ENCODE measurements at regions not wholly inside any gene's neighbourhood (a gene's known extent, or its start where the extent isn't known, plus 50 kb on each side); places are given as distances from the start of the nearest gene placed in this dataset.

DNA sequence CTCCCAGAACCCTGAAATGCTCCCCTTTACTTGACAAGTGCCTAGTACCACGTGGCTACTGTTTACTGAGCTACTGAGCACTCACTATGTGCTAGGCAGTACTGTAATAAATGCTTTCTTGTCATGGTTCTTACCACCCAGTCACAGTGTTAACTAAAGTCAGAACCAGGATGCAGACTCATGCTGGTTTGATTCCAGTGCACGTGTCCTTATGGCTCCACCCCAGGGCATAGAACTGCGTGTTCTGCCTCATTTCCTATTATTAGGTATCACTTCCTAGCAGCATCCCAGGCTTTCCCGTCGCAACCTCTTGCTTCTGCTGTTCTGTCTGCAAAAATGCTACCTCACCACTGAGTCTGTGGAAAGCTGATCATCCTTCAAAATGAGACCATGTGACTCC, 71.7 kb upstream of the DOCK1 start:
- Mint-ChIP-seq H3K9me3 (peaks cover 4% of the 10 kb centered on the region), H3K4me1 (no peaks in the 10 kb centered on the region), H3K4me3 (no peak overlapping the region), H3K36me3 (no peaks in the 10 kb centered on the region), H3K27ac (no peak overlapping the region)
- ATAC-seq (no peak), DNase-seq (ENCODE audit: low spot score in 2 of 2) (no peak)

DNA sequence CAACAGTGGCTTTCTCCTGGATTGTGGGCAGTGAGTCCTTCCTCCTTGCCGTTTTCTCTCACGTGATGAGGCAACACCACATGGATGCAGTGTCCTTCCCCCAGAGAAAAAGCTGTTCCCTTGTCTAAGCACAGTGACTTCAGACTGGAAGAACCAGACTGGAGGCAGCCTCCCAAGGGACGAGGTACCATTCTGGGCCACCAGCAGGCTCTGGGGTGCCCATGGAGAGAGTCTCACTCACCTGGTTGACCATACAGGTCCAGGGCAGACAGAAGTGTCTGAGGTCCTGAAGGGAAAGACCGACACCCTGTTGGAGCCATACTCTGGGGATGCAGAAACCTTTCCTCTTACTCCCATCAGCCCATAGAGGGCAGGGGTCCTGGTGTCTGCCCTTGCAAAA, 69.2 kb upstream of the DOCK1 start:
- Mint-ChIP-seq H3K27ac (no peak overlapping the region), H3K9me3 (no peaks in the 10 kb centered on the region), H3K4me3 (no peak overlapping the region), H3K4me1 (no peaks in the 10 kb centered on the region), H3K36me3 (no peaks in the 10 kb centered on the region)
- no peak for ATAC-seq
- DNase-seq (ENCODE audit: low spot score in 2 of 2) = no peak

- H3K27ac Mint-ChIP-seq = no peak overlapping the region
Observed at GRCh38 chr10:126838316-126838715, 66.9 kb upstream of the DOCK1 start.

GRCh38 chr10:126839094-126839761, 66.0 kb upstream of the DOCK1 start:
- Mint-ChIP-seq H3K4me3 (no peak overlapping the region), H3K4me1 (no peaks in the 10 kb centered on the region), H3K9me3 (no peaks in the 10 kb centered on the region), H3K36me3 (no peaks in the 10 kb centered on the region), H3K27ac (no peak overlapping the region)
- ATAC-seq (no peak), DNase-seq (ENCODE audit: low spot score in 2 of 2) (no peak)

More at GRCh38 chr10:126838316-126838715, 66.9 kb upstream of the DOCK1 start:
- H3K4me3 Mint-ChIP-seq = no peak overlapping the region
- no peaks in the 10 kb centered on the region for H3K4me1 Mint-ChIP-seq
- ATAC-seq (no peak), DNase-seq (ENCODE audit: low spot score in 2 of 2) (no peak)
- no peaks in the 10 kb centered on the region for H3K36me3 Mint-ChIP-seq
- no peaks in the 10 kb centered on the region for H3K9me3 Mint-ChIP-seq

DNA sequence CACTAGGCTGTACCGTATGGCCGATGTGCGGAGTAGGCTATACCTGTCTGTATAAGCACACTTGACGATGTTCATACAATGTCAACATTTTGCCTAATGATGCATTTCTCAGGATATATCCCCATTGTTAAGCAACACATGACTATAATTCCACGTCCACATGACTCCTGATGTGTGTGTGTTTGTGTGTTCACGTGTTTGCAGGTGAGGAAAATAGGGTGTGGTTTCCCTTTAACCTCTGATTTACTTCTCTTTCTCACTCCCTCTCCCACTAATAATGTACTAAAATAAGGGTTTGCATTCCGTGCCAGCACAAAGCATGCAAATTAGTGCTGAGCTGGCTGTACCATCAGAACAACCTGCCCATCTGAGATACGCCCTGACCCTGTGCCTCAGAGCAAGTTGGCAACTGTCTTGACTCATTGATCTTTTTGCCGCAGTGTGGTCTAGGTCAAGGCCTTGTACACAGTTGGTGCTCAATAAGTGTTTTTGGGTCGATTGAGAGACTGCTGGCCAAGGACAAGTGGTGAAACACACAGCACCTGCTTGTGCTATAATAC, 64.6 kb upstream of the DOCK1 start:
- H3K27ac Mint-ChIP-seq = no peak overlapping the region
- H3K4me3 Mint-ChIP-seq = no peak overlapping the region
- H3K9me3 Mint-ChIP-seq = no peaks in the 10 kb centered on the region
- H3K4me1 Mint-ChIP-seq = peaks cover 4% of the 10 kb centered on the region
- ATAC-seq (no peak), DNase-seq (ENCODE audit: low spot score in 2 of 2) (no peak)
- H3K36me3 Mint-ChIP-seq = no peaks in the 10 kb centered on the region

DNA sequence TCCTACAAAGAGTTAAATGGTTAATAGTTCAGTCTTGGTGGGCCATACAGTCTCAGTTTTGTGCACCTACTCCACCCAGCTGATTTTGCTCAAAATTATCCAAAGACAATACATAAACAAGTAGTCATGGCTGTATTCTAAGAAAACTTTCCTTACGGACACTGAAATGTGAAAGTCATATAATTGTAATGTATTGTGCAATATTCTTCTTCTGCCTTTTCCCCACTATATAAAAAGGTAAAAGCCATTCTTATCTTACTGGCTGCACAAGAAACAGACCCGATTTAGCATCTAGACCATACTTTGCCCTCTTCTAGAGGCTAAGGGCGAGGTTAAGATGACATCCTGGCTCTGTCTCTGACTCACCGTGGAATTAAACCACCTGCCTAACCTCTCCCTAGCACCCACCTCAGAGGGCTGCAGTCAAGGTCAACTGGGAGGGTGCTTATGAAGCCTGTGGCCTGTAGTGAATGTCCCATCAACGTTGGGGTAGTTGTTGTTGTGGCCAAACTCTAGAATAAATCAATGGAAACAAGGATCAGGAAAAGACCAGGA, 63.8 kb upstream of the DOCK1 start:
- peaks cover 4% of the 10 kb centered on the region for H3K4me1 Mint-ChIP-seq
- H3K36me3 Mint-ChIP-seq = no peaks in the 10 kb centered on the region
- no peak overlapping the region for H3K4me3 Mint-ChIP-seq
- DNase-seq (ENCODE audit: low spot score in 2 of 2) (no peak), ATAC-seq (no peak)
- H3K9me3 Mint-ChIP-seq = no peaks in the 10 kb centered on the region
- H3K27ac Mint-ChIP-seq = no peak overlapping the region

- Mint-ChIP-seq H3K4me3 (no peak overlapping the region), H3K27ac (no peak overlapping the region), H3K36me3 (no peaks in the 10 kb centered on the region), H3K9me3 (no peaks in the 10 kb centered on the region), H3K4me1 (peaks cover 4% of the 10 kb centered on the region)
- no peak for ATAC-seq
- DNase-seq (ENCODE audit: low spot score in 2 of 2) = no peak
Observed at GRCh38 chr10:126842356-126842755, 62.9 kb upstream of the DOCK1 start.

DNA sequence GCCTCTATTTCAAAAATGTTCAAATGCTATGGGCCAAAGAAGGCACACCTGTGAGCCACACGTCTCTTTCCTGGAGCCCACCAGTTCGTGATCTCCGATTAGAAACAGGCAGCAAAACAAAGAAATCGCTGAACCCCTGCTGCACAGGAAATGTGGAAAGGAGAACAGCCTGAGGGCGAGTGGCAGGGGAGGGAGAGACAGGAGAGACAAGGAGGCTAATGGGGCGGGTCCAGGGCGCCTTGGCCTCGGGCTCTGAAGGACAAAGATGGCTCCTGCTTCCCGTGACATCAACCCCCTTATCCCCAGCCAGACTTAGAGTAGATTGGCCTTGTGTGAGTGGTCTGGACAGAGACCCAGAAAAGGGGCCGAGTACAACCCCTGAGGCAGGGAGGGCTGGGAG, 62.4 kb upstream of the DOCK1 start:
- no peak for DNase-seq (ENCODE audit: low spot score in 2 of 2)
- Mint-ChIP-seq H3K4me3 (no peak overlapping the region), H3K27ac (no peak overlapping the region), H3K4me1 (peaks cover 4% of the 10 kb centered on the region), H3K9me3 (no peaks in the 10 kb centered on the region), H3K36me3 (no peaks in the 10 kb centered on the region)
- ATAC-seq = no peak

- Mint-ChIP-seq H3K27ac (no peak overlapping the region), H3K9me3 (no peaks in the 10 kb centered on the region), H3K36me3 (no peaks in the 10 kb centered on the region), H3K4me3 (no peak overlapping the region), H3K4me1 (peaks cover 4% of the 10 kb centered on the region)
- DNase-seq (ENCODE audit: low spot score in 2 of 2) (no peak), ATAC-seq (no peak)
Observed at GRCh38 chr10:126843299-126843934, 61.8 kb upstream of the DOCK1 start.

DNA sequence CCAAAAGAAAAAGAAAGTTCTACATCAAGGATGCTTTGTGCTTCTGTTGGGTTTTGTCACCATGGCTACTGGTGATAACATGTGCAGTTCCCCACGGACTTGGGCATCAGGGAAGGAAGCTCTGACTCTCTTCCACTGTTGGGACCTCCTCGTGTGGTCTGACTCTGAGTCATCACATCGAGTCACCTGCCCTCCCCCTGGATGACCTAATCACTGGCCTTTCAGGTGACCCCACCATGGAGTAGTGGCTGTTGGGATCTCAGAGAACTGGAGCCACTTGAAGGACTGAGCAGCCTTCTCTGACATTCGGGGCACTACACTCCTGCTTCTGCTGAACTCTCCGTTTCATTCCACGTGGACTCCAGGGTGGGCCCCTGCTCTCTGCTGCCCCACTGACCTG, 60.8 kb upstream of the DOCK1 start:
- Mint-ChIP-seq H3K4me3 (no peak overlapping the region), H3K9me3 (no peaks in the 10 kb centered on the region), H3K27ac (no peak overlapping the region), H3K4me1 (peaks cover 4% of the 10 kb centered on the region), H3K36me3 (no peaks in the 10 kb centered on the region)
- ATAC-seq = no peak
- DNase-seq (ENCODE audit: low spot score in 2 of 2) = no peak

DNA sequence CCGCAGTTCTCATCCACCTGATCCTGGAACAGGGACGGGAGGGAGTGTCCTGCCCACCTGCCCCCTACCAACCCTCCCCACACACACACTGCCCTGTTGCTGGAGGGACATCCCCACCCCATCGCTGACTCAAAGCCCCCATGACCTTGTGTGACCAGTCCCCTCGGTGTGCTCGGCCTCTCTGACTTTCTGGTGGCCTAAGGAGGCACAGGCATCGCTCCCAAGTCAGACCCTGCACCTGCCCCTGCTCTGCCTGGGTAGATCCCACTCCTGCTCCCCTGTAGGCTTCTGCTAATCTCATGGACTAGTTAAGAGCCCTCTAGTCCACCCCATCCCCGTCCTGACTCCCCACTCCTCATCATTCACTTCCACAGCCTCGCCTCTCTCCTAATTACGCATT, 58.8 kb upstream of the DOCK1 start:
- no peak for ATAC-seq
- H3K4me1 Mint-ChIP-seq = peaks cover 4% of the 10 kb centered on the region
- no peaks in the 10 kb centered on the region for H3K36me3 Mint-ChIP-seq
- no peak for DNase-seq (ENCODE audit: low spot score in 2 of 2)
- no peak overlapping the region for H3K4me3 Mint-ChIP-seq
- H3K9me3 Mint-ChIP-seq = no peaks in the 10 kb centered on the region
- H3K27ac Mint-ChIP-seq = no peak overlapping the region

DNA sequence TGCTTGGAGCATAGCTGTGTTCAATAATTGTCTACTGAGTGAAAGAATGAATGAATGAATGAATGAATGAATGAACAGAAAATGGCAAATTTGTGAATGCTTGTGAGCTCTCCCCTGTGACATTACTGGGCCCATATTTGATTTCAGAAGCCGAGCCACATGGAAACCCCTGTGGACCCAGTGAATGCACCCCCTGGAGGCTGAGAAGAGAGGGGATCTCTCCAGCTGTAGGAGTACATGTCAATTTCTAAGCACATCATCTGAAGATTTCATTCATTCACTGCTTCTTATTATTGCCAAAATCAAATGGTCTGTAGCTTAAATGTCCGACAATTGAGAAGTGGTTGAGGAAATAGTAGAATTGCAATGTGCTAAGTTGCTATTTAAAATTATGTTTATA, 58.3 kb upstream of the DOCK1 start:
- DNase-seq (ENCODE audit: low spot score in 2 of 2) (no peak), ATAC-seq (no peak)
- Mint-ChIP-seq H3K27ac (no peak overlapping the region), H3K4me1 (peaks cover 4% of the 10 kb centered on the region), H3K4me3 (no peak overlapping the region), H3K36me3 (no peaks in the 10 kb centered on the region), H3K9me3 (no peaks in the 10 kb centered on the region)

DNA sequence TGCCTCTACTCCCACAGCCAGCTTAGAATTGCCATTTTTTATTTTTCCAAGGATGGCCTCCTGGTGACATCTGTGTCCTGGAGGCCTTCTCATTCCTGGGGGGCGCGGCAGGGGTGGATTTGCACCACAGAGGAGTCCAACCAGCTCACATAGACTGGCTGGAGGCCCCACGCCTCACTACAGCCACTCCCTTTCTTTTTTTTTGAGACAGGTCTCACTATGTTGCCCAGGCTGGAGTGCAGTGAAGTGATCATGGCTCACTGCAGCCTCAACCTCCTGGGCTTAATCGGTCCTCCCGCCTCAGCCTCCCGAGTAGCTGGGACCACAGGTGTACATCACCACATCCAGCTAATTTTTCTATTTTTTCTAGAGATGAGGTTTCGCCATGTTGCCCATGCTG, 57.6 kb upstream of the DOCK1 start:
- Mint-ChIP-seq H3K36me3 (no peaks in the 10 kb centered on the region), H3K9me3 (no peaks in the 10 kb centered on the region), H3K27ac (no peak overlapping the region), H3K4me3 (no peak overlapping the region), H3K4me1 (peaks cover 4% of the 10 kb centered on the region)
- ATAC-seq = no peak
- DNase-seq (ENCODE audit: low spot score in 2 of 2) = no peak

DNA sequence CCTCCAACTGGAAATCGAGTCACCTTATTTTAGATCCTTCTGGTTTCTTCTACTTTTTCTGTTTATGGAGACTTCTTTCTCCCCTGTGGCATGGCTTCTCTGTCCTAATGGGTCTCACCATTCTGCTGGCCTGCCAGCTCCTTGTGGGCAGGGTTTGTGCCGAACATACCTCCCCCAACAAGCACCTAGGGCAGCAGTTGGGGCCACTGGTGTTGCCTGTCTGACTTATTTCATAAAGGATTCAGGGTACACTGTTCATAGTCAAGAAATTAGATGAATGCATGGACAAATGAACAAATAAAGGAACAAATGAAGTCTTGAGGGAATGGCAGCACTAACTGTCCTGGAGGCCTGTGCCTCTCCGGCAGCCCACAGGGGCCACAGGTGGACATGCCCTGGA, 55.6 kb upstream of the DOCK1 start:
- no peak for ATAC-seq
- no peak overlapping the region for H3K27ac Mint-ChIP-seq
- DNase-seq (ENCODE audit: low spot score in 2 of 2) = no peak
- no peaks in the 10 kb centered on the region for H3K9me3 Mint-ChIP-seq
- no peaks in the 10 kb centered on the region for H3K36me3 Mint-ChIP-seq
- H3K4me3 Mint-ChIP-seq = no peak overlapping the region
- peaks cover 1% of the 10 kb centered on the region for H3K4me1 Mint-ChIP-seq

- no peak overlapping the region for H3K4me3 Mint-ChIP-seq
- H3K36me3 Mint-ChIP-seq = no peaks in the 10 kb centered on the region
- no peak overlapping the region for H3K27ac Mint-ChIP-seq
- DNase-seq (ENCODE audit: low spot score in 2 of 2) (peak in 1 of 2 donors; percentile 4), ATAC-seq (no peak)
- no peaks in the 10 kb centered on the region for H3K4me1 Mint-ChIP-seq
- H3K9me3 Mint-ChIP-seq = no peaks in the 10 kb centered on the region
Observed at GRCh38 chr10:126851414-126852108, 53.7 kb upstream of the DOCK1 start.

All from stimulated activated effector memory CD8-positive, alpha-beta T cell treated with anti-CD3 and anti-CD28 coated beads, Interleukin-12 subunit alpha, Interleukin-12 subunit beta, amount 100 ng/mL, for 72 hours (primary cell).